Gastroesophageal sphincter (tissue), 4 donors: ENCODE measurements at regions not wholly inside any gene's neighbourhood (a gene's known extent, or its start where the extent isn't known, plus 50 kb on each side); places are given as distances from the start of the nearest gene placed in this dataset.

ENCODE experiments used
- ATAC-seq: fragments of 150-250 bp; one replicate; pipeline ENCODE4 v1.9.1; 2016; ENCODE audit warnings: mild to moderate bottlenecking, moderate library complexity
- H3K27ac ChIP-seq, 4 donors: fragments of 200-600 bp; sonication (generic) in 3 of 4; 1 replicate in 3 of 4; 2 replicates in 1 of 4; pipeline ENCODE4 v1.5.1; 2016 to 2019
- H3K27me3 ChIP-seq: fragments of 200-600 bp; sonication (generic); one replicate; pipeline ENCODE4 v1.5.1; 2019
- H3K36me3 ChIP-seq, 2 donors: fragments of 200-600 bp; sonication (generic); one replicate each; pipeline ENCODE4 v1.5.1; 2019; ENCODE audit warnings: control low read depth in 1 of 2
- H3K4me1 ChIP-seq, 3 donors: fragments of 200-600 bp; sonication (generic); 1 replicate in 2 of 3; 2 replicates in 1 of 3; pipeline ENCODE4 v1.5.1; 2016 to 2019; ENCODE audit warnings: control low read depth in 2 of 3
- H3K4me3 ChIP-seq, 2 donors: fragments of 200-600 bp; sonication (generic); one replicate each; pipeline ENCODE4 v1.5.1; 2019; ENCODE audit warnings: mild to moderate bottlenecking in 1 of 2, moderate library complexity in 1 of 2
- H3K9me3 ChIP-seq, 3 donors: fragments of 200-600 bp; sonication (generic); one replicate each; pipeline ENCODE4 v1.5.1; 2017 to 2019; ENCODE audit warnings: control low read depth in 2 of 3
- EP300 ChIP-seq: sonication (generic); formaldehyde crosslinking; IDR thresholded peaks from one replicate; pipeline ENCODE4 v1.6.1; 2017; ENCODE audit warnings: antibody characterized with exemption, mild to moderate bottlenecking
- POLR2A ChIP-seq, 2 donors: fragments of 450-650 bp; IDR thresholded peaks; one replicate each; pipeline ENCODE4 v1.6.1; 2017; ENCODE audit warnings: antibody characterized with exemption in 2 of 2, mild to moderate bottlenecking in 2 of 2, moderate library complexity in 1 of 2
- POLR2AphosphoS5 ChIP-seq: sonication (generic); formaldehyde crosslinking; IDR thresholded peaks from one replicate; pipeline ENCODE4 v1.6.1; 2017; ENCODE audit warnings: antibody characterized with exemption
- WGBS, 2 donors: methylation state at CpG; one replicate each; pipeline ENCODE4 v1.1.5; 2018; ENCODE audit warnings: low coverage in 1 of 2; 5-methylcytosine and 5-hydroxymethylcytosine counted together
- TF ChIP-seq, protein P1 (sequence below), 4 experiments: fragments of 200-600 bp in 2 of 4; fragments of 450-650 bp in 2 of 4; sonication (generic) in 1 of 4; IDR thresholded peaks; one replicate each; pipeline ENCODE4 v1.5.1; 2017 to 2019; ENCODE audit warnings: antibody characterized with exemption in 4 of 4, mild to moderate bottlenecking in 2 of 4, moderate library complexity in 2 of 4

DNA sequence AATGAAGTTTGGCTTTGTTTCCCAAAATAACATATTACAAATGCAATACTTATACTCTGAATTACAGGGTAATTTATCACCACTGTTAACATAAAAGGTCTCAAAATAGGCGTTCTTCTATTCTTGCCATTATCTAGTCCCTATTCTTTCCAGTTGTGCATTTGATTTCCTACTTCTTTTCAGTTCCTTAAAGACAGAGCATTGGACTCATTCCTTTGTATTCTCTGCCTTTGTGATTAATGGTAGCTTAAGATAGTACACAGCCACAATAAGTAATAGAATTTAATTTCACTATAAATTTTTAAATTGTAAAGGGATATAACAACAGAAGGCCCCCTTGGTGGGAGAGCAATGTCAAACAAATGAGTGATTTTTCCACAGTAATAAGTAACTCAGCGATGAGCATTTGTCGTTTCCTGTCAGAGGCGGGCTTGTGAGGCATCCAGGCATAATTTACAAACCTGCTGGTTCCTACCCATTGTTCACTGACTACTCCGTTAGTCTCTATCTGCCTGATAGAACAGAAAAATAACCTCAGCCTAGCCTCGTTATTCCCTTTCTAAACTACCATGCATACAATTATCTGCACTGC, 456.6 kb upstream of the REG3G start:
- Histone ChIP-seq H3K27me3 (no peaks in the 10 kb centered on the region), H3K4me3 (no peak overlapping the region), H3K36me3 (no peaks in the 10 kb centered on the region), H3K9me3 (no peaks in the 10 kb centered on the region), H3K27ac (no peak overlapping the region), H3K4me1 (no peaks in the 10 kb centered on the region)
- TF ChIP-seq, protein P1, sequence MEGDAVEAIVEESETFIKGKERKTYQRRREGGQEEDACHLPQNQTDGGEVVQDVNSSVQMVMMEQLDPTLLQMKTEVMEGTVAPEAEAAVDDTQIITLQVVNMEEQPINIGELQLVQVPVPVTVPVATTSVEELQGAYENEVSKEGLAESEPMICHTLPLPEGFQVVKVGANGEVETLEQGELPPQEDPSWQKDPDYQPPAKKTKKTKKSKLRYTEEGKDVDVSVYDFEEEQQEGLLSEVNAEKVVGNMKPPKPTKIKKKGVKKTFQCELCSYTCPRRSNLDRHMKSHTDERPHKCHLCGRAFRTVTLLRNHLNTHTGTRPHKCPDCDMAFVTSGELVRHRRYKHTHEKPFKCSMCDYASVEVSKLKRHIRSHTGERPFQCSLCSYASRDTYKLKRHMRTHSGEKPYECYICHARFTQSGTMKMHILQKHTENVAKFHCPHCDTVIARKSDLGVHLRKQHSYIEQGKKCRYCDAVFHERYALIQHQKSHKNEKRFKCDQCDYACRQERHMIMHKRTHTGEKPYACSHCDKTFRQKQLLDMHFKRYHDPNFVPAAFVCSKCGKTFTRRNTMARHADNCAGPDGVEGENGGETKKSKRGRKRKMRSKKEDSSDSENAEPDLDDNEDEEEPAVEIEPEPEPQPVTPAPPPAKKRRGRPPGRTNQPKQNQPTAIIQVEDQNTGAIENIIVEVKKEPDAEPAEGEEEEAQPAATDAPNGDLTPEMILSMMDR (IDR thresholded peaks at IDR 0.05): no peak
- TF ChIP-seq POLR2AphosphoS5 (no peak), EP300 (no peak), POLR2A (IDR thresholded peaks at IDR 0.05) (no peak)
- WGBS, 2 donors: 79 to 81% methylated on average over 6 of the region's 6 CpGs
- no peak for ATAC-seq

DNA sequence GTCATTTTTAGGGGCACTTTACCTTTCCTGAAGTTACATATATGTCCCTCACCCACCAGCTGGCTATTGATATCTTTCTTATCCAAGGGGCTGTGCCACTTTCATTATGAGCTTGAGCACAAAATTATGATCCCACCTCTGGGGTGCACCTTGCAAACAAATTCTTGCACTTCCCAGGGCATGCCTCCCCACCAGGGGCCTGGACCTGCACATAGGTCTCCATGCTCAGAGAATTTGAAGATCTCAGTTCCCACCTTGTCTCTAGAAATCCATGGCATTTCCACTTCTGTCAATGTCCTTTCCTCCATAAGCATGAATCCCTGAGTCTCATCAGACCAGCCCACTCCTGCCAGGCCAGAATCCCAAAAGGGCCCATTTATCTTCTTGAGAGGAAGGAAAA, 449.1 kb upstream of the REG3G start:
- no peaks in the 10 kb centered on the region for H3K27me3 ChIP-seq
- no peak for ATAC-seq
- no peaks in the 10 kb centered on the region for H3K36me3 ChIP-seq
- no peak for TF ChIP-seq POLR2A (IDR thresholded peaks at IDR 0.05)
- TF ChIP-seq EP300: no peak
- TF ChIP-seq POLR2AphosphoS5: no peak
- TF ChIP-seq, protein P1 (IDR thresholded peaks at IDR 0.05): no peak
- no peaks in the 10 kb centered on the region for H3K9me3 ChIP-seq
- H3K4me3 ChIP-seq: no peak overlapping the region
- H3K4me1 ChIP-seq: no peaks in the 10 kb centered on the region
- no peak overlapping the region for H3K27ac ChIP-seq

DNA sequence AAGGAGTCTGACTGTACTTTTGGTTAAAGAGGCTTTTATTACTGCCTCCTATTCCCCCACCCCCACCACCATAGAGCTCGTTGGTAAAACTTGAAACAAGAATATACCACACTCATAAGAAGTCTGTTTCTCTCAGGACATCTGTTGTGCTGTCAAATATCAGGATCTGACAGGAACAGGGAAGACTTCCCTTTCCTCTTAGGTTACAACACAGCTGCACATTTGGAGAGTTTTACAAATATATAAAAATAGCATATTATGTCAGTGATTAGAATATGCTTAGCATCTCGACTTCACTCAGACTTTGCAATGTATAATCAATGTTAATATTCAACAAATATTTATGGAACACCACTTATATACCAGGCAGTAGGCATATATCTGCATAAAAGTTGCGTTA, 439.6 kb upstream of the REG3G start:
- ATAC-seq: no peak
- TF ChIP-seq EP300 (no peak), POLR2AphosphoS5 (no peak), POLR2A (IDR thresholded peaks at IDR 0.05) (no peak)
- TF ChIP-seq, protein P1 (IDR thresholded peaks at IDR 0.05): no peak
- no peak overlapping the region for H3K4me3 ChIP-seq
- H3K9me3 ChIP-seq: no peaks in the 10 kb centered on the region
- WGBS, 2 donors: 33 to 51% methylated on average over 3 of the region's 3 CpGs
- H3K27ac ChIP-seq: no peak overlapping the region
- no peaks in the 10 kb centered on the region for H3K36me3 ChIP-seq
- H3K27me3 ChIP-seq: no peaks in the 10 kb centered on the region
- H3K4me1 ChIP-seq: no peaks in the 10 kb centered on the region

DNA sequence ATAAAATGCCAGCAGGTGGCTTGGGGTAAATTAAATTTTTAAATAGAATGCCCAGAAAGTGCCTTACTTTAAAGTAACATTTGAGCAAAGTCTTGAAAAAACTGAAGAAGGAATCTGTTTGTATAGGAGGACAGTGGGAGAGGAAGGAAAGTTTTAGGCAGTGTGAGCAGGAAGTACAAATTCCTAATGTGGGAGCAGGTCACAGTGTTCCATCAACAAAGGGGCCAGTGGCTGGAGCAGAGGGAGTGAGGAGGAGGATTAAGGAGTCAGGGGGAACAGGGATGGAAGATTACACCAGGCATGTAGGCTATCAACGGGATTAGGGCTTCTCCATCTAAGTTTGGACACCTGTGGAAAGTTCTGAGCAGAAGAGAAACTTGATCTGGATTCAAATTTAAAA, 439.2 kb upstream of the REG3G start:
- H3K4me1 ChIP-seq: no peaks in the 10 kb centered on the region
- H3K4me3 ChIP-seq: no peak overlapping the region
- H3K9me3 ChIP-seq: no peaks in the 10 kb centered on the region
- ATAC-seq: no peak
- no peaks in the 10 kb centered on the region for H3K27me3 ChIP-seq
- WGBS, 2 donors: 46 to 50% methylated on average over 1 of the region's 1 CpG
- TF ChIP-seq EP300: no peak
- TF ChIP-seq, protein P1 (IDR thresholded peaks at IDR 0.05): no peak
- no peak for TF ChIP-seq POLR2AphosphoS5
- no peak for TF ChIP-seq POLR2A (IDR thresholded peaks at IDR 0.05)
- H3K27ac ChIP-seq: no peak overlapping the region
- no peaks in the 10 kb centered on the region for H3K36me3 ChIP-seq

DNA sequence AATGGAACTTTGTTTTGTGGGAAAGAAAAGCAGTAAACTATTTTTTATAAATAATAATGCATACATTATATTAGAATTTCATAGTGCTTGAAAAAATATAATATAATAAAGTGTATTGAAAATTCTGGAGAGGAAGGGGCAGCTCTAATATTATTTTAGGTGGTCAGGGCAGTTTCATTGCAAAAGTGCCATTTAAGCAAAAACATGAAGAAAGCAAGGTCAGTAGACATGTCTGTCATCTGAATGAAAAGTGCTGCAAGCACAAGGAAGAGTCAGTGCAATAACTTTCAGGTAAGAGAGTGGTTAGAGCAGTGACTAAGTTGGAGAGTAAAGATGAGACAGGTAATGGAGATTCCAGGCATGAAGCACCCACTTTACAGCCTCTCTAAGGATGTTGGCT, 435.6 kb upstream of the REG3G start:
- Histone ChIP-seq H3K9me3 (no peaks in the 10 kb centered on the region), H3K27me3 (no peaks in the 10 kb centered on the region), H3K4me3 (no peak overlapping the region), H3K27ac (no peak overlapping the region), H3K4me1 (no peaks in the 10 kb centered on the region), H3K36me3 (no peaks in the 10 kb centered on the region)
- ATAC-seq: no peak
- TF ChIP-seq, protein P1 (IDR thresholded peaks at IDR 0.05): no peak
- no peak for TF ChIP-seq POLR2AphosphoS5
- TF ChIP-seq POLR2A (IDR thresholded peaks at IDR 0.05): no peak
- no peak for TF ChIP-seq EP300
